Large intestine (tissue), 3 donors: ENCODE measurements at regions not wholly inside any gene's neighbourhood (a gene's known extent, or its start where the extent isn't known, plus 50 kb on each side); places are given as distances from the start of the nearest gene placed in this dataset.

ENCODE experiments used
- DNase-seq, 2 donors: peaks; one replicate each; pipeline versions ENCODE4 v3.0.0 to v3.0.0-alpha.2; 2013
- H3K27ac ChIP-seq: one replicate; pipeline ENCODE4 v1.5.1; 2013; ENCODE audit warnings: low read length
- H3K27me3 ChIP-seq: 2 replicates; pipeline ENCODE4 v1.6.1; 2013; ENCODE audit warnings: low read length; ENCODE audit not compliant: control insufficient read depth, insufficient read depth
- H3K36me3 ChIP-seq: 2 replicates; pipeline ENCODE4 v1.6.1; 2013; ENCODE audit warnings: low read length; ENCODE audit not compliant: control insufficient read depth, insufficient read depth
- H3K4me1 ChIP-seq: one replicate; pipeline ENCODE4 v1.6.1; 2013; ENCODE audit warnings: low read length; ENCODE audit not compliant: control insufficient read depth, insufficient read depth
- H3K4me3 ChIP-seq: one replicate; pipeline ENCODE4 v1.5.1; 2013; ENCODE audit warnings: low read length
- H3K9me3 ChIP-seq: one replicate; pipeline ENCODE4 v1.6.1; 2013; ENCODE audit warnings: mild to moderate bottlenecking, low read depth, low read length, moderate library complexity; ENCODE audit not compliant: control insufficient read depth
- WGBS: methylation state at CpG from one replicate; pipeline ENCODE4 v1.1.5; 2013; ENCODE audit warnings: low lambda C conversion rate; ENCODE audit not compliant: insufficient coverage; 5-methylcytosine and 5-hydroxymethylcytosine counted together

- no peaks in the 10 kb centered on the region for H3K4me1 ChIP-seq
- no peaks in the 10 kb centered on the region for H3K36me3 ChIP-seq
- H3K27me3 ChIP-seq: no peaks in the 10 kb centered on the region
- no peak for DNase-seq
- no peaks in the 10 kb centered on the region for H3K9me3 ChIP-seq
- H3K27ac ChIP-seq: no peak overlapping the region
- no peak overlapping the region for H3K4me3 ChIP-seq
- WGBS: 73% methylated on average over 2 of the region's 2 CpGs
These were observed 112.8 kb downstream of the DSC3 start for GRCh38 chr18:30929718-30930117.

- Histone ChIP-seq H3K36me3 (no peaks in the 10 kb centered on the region), H3K27ac (no peak overlapping the region), H3K9me3 (no peaks in the 10 kb centered on the region), H3K4me1 (no peaks in the 10 kb centered on the region), H3K27me3 (no peaks in the 10 kb centered on the region), H3K4me3 (no peak overlapping the region)
- WGBS: 100% methylated on average over 1 of the region's 2 CpGs
- no peak for DNase-seq
These were observed 113.5 kb downstream of the DSC3 start for GRCh38 chr18:30929065-30929464.

- H3K27me3 ChIP-seq: no peaks in the 10 kb centered on the region
- no peak overlapping the region for H3K27ac ChIP-seq
- no peak overlapping the region for H3K4me3 ChIP-seq
- WGBS: no CpG with 5 or more reads among the region's 5 CpGs
- H3K9me3 ChIP-seq: no peaks in the 10 kb centered on the region
- no peaks in the 10 kb centered on the region for H3K36me3 ChIP-seq
- no peaks in the 10 kb centered on the region for H3K4me1 ChIP-seq
- DNase-seq: no peak
These were observed 114.9 kb downstream of the DSC3 start for GRCh38 chr18:30927517-30928075.

GRCh38 chr18:30927042-30927441, 115.5 kb downstream of the DSC3 start:
- Histone ChIP-seq H3K4me1 (no peaks in the 10 kb centered on the region), H3K9me3 (no peaks in the 10 kb centered on the region), H3K36me3 (no peaks in the 10 kb centered on the region), H3K27ac (no peak overlapping the region), H3K27me3 (no peaks in the 10 kb centered on the region), H3K4me3 (no peak overlapping the region)
- no peak for DNase-seq
- WGBS: no CpG with 5 or more reads among the region's 1 CpG

- no peak overlapping the region for H3K4me3 ChIP-seq
- no peaks in the 10 kb centered on the region for H3K4me1 ChIP-seq
- no peaks in the 10 kb centered on the region for H3K9me3 ChIP-seq
- WGBS: no CpG with 5 or more reads among the region's 1 CpG
- no peak for DNase-seq
- H3K27ac ChIP-seq: no peak overlapping the region
- no peaks in the 10 kb centered on the region for H3K27me3 ChIP-seq
- no peaks in the 10 kb centered on the region for H3K36me3 ChIP-seq
These were observed 116.7 kb downstream of the DSC3 start for GRCh38 chr18:30925795-30926194.

GRCh38 chr18:30920757-30921156, 121.8 kb downstream of the DSC3 start:
- Histone ChIP-seq H3K36me3 (no peaks in the 10 kb centered on the region), H3K27ac (no peak overlapping the region), H3K4me3 (no peak overlapping the region), H3K27me3 (no peaks in the 10 kb centered on the region), H3K9me3 (no peaks in the 10 kb centered on the region), H3K4me1 (no peaks in the 10 kb centered on the region)
- no peak for DNase-seq
- WGBS: 96% methylated on average over 5 of the region's 5 CpGs

- no peak for DNase-seq
- H3K27me3 ChIP-seq: no peaks in the 10 kb centered on the region
- no peak overlapping the region for H3K27ac ChIP-seq
- H3K4me3 ChIP-seq: no peak overlapping the region
- no peaks in the 10 kb centered on the region for H3K9me3 ChIP-seq
- H3K36me3 ChIP-seq: no peaks in the 10 kb centered on the region
- no CpG with 5 or more reads among the region's 3 CpGs for WGBS
- H3K4me1 ChIP-seq: no peaks in the 10 kb centered on the region
These were observed 122.2 kb downstream of the DSC3 start for GRCh38 chr18:30920351-30920750.

- Histone ChIP-seq H3K36me3 (no peaks in the 10 kb centered on the region), H3K27me3 (no peaks in the 10 kb centered on the region), H3K4me3 (no peak overlapping the region), H3K27ac (no peak overlapping the region), H3K9me3 (no peaks in the 10 kb centered on the region), H3K4me1 (no peaks in the 10 kb centered on the region)
- no peak for DNase-seq
- WGBS: 77% methylated on average over 4 of the region's 4 CpGs
These were observed 124.9 kb downstream of the DSC3 start for GRCh38 chr18:30917651-30918050.

GRCh38 chr18:30915336-30915988, 127.1 kb downstream of the DSC3 start:
- Histone ChIP-seq H3K36me3 (no peaks in the 10 kb centered on the region), H3K4me3 (no peak overlapping the region), H3K27ac (no peak overlapping the region), H3K27me3 (no peaks in the 10 kb centered on the region), H3K9me3 (no peaks in the 10 kb centered on the region), H3K4me1 (no peaks in the 10 kb centered on the region)
- 75% methylated on average over 2 of the region's 4 CpGs for WGBS
- DNase-seq: no peak

- Histone ChIP-seq H3K27me3 (no peaks in the 10 kb centered on the region), H3K27ac (no peak overlapping the region), H3K4me3 (no peak overlapping the region), H3K9me3 (no peaks in the 10 kb centered on the region), H3K36me3 (no peaks in the 10 kb centered on the region), H3K4me1 (no peaks in the 10 kb centered on the region)
- no peak for DNase-seq
- 100% methylated on average over 1 of the region's 1 CpG for WGBS
These were observed 134.2 kb downstream of the DSC3 start for GRCh38 chr18:30908381-30908780.

- no peaks in the 10 kb centered on the region for H3K27me3 ChIP-seq
- H3K36me3 ChIP-seq: no peaks in the 10 kb centered on the region
- no peak overlapping the region for H3K27ac ChIP-seq
- H3K4me3 ChIP-seq: no peak overlapping the region
- H3K9me3 ChIP-seq: no peaks in the 10 kb centered on the region
- H3K4me1 ChIP-seq: no peaks in the 10 kb centered on the region
- DNase-seq: no peak
These were observed 139.0 kb downstream of the DSC3 start for GRCh38 chr18:30903566-30903965.
